ENCODE measurements at regions not wholly inside any gene's neighbourhood (a gene's known extent, or its start where the extent isn't known, plus 50 kb on each side); places are given as distances from the start of the nearest gene placed in this dataset.

GRCh38 chr9:70465904-70466303, 51.4 kb upstream of the KLF9 start:
- no peak overlapping the region for H3K4me3 ChIP-seq
- H3K9me3 ChIP-seq: no peaks in the 10 kb centered on the region
- H3K27me3 ChIP-seq: no peaks in the 10 kb centered on the region
- no peak for DNase-seq (ENCODE audit: low spot score in 2 of 2)
- peak overlapping the region in 2 of 4 donors; percentile 40 to 43 for H3K27ac ChIP-seq
- H3K36me3 ChIP-seq: no peaks in the 10 kb centered on the region
- TF ChIP-seq POLR2A (IDR thresholded peaks at IDR 0.05): no peak
- no peak for TF ChIP-seq CTCF (IDR thresholded peaks at IDR 0.05)
- no peak for TF ChIP-seq EP300 (IDR thresholded peaks at IDR 0.05)
- peaks cover 0 to 37% (median 15%) of the 10 kb centered on the region in 4 donors for H3K4me1 ChIP-seq
- WGBS, 2 donors: 86 to 90% methylated on average over 7 to 8 of the region's 8 CpGs

- H3K27ac ChIP-seq: peak overlapping the region in 2 of 4 donors; percentile 40 to 43
- H3K27me3 ChIP-seq: no peaks in the 10 kb centered on the region
- DNase-seq (ENCODE audit: low spot score in 2 of 2): no peak
- H3K4me1 ChIP-seq: peaks cover 0 to 32% (median 10%) of the 10 kb centered on the region in 4 donors
- no peak overlapping the region for H3K4me3 ChIP-seq
- H3K36me3 ChIP-seq: no peaks in the 10 kb centered on the region
- 56 to 63% methylated on average over 6 of the region's 6 CpGs for WGBS, 2 donors
- H3K9me3 ChIP-seq: no peaks in the 10 kb centered on the region
- no peak for TF ChIP-seq POLR2A (IDR thresholded peaks at IDR 0.05)
- no peak for TF ChIP-seq EP300 (IDR thresholded peaks at IDR 0.05)
- TF ChIP-seq CTCF (IDR thresholded peaks at IDR 0.05): no peak
Measured at GRCh38 chr9:70465398-70465797, 50.9 kb upstream of the KLF9 start.

All from tibial nerve (tissue), 4 donors.